Right lobe of liver (tissue), 4 donors: ENCODE measurements at regions not wholly inside any gene's neighbourhood (a gene's known extent, or its start where the extent isn't known, plus 50 kb on each side); places are given as distances from the start of the nearest gene placed in this dataset.
"Not testable (repeated sequence)": the region's sequence is repeated elsewhere in the genome, so short reads cannot be mapped to it uniquely, and the experiment has no call there.

Experiments used
- POLR2A ChIP-seq: fragments of 450-650 bp; IDR thresholded peaks from one replicate; pipeline ENCODE4 v1.6.1; 2017; ENCODE audit warnings: antibody characterized with exemption, mild to moderate bottlenecking
- TF ChIP-seq, protein P1 (sequence below), 4 donors: fragments of 200-600 bp in 3 of 4; fragments of 450-650 bp in 1 of 4; IDR thresholded peaks; one replicate each; pipeline versions ENCODE4 v1.5.1 to v1.8.0; 2016 to 2022; ENCODE audit warnings: antibody characterized with exemption in 4 of 4, mild to moderate bottlenecking in 2 of 4
- donor health status: DM: no; HTN: no; CAD: no.
- donor health status: DM: no; HTN: no; CAD: no.
- donor health status: DM: no; HTN: yes; CAD: no.

DNA sequence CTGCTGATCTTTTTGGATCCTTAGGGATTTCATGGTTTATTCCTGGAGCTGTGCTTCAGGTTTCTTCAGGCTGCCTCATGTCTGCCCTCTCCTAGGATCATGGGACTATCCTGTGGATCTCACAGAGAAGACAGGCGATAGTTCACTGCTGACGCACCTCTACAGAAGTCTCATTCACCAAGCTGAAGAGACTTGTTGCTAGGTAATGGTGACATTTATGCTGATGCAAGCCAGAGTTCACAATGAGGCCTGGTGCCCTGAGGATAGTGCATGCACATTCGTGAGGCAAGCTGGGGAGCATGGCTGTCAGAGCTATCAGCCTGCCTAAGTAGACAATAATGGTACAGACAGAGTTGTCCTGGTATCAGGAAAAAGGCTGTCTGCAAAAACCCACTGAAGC is 201.4 kb downstream of the TSPY2 start:
- TF ChIP-seq, protein P1, sequence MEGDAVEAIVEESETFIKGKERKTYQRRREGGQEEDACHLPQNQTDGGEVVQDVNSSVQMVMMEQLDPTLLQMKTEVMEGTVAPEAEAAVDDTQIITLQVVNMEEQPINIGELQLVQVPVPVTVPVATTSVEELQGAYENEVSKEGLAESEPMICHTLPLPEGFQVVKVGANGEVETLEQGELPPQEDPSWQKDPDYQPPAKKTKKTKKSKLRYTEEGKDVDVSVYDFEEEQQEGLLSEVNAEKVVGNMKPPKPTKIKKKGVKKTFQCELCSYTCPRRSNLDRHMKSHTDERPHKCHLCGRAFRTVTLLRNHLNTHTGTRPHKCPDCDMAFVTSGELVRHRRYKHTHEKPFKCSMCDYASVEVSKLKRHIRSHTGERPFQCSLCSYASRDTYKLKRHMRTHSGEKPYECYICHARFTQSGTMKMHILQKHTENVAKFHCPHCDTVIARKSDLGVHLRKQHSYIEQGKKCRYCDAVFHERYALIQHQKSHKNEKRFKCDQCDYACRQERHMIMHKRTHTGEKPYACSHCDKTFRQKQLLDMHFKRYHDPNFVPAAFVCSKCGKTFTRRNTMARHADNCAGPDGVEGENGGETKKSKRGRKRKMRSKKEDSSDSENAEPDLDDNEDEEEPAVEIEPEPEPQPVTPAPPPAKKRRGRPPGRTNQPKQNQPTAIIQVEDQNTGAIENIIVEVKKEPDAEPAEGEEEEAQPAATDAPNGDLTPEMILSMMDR (IDR thresholded peaks at IDR 0.05), result not testable (repeated sequence)
- TF ChIP-seq POLR2A, result not testable (repeated sequence)
